ENCODE measurements at regions not wholly inside any gene's neighbourhood (a gene's known extent, or its start where the extent isn't known, plus 50 kb on each side); places are given as distances from the start of the nearest gene placed in this dataset.

- H2AFZ ChIP-seq (ENCODE audit: insufficient read depth, low read depth, low read length, poor library complexity, severe bottlenecking) = no peak overlapping the region
- no peaks in the 10 kb centered on the region for H3K79me2 ChIP-seq (ENCODE audit: insufficient read depth, low read length)
- no peaks in the 10 kb centered on the region for H3K9me3 ChIP-seq (replicated peaks in 1 of 2; ENCODE audit: control insufficient read depth in 1 of 2, insufficient read depth in 1 of 2, low read length in 2 of 2)
- no peaks in the 10 kb centered on the region for H3K27me3 ChIP-seq (ENCODE audit: control insufficient read depth in 2 of 2, insufficient read depth in 2 of 2, low read length in 2 of 2)
- 92% methylated on average over 5 of the region's 10 CpGs for WGBS (ENCODE audit: insufficient coverage)
- H3K27ac ChIP-seq (ENCODE audit: low read depth in 1 of 2, low read length in 2 of 2) = no peak overlapping the region
- DNase-seq = no peak
- Mint-ChIP-seq H3K9me3 (peaks cover 0 to 13% (median 2%) of the 10 kb centered on the region in 7 donors), H3K27ac (no peak overlapping the region), H3K27me3 (ENCODE audit: low read depth in 3 of 3) (peaks cover 0 to 6% (median 3%) of the 10 kb centered on the region in 3 donors), H3K36me3 (no peaks in the 10 kb centered on the region), H3K4me3 (no peak overlapping the region), H3K4me1 (peaks cover 2% of the 10 kb centered on the region)
- no peak for TF ChIP-seq CTCF (IDR thresholded peaks at IDR 0.05)
- intact Hi-C loops (cut with micrococcal nuclease) = no loop called here
- H4K20me1 ChIP-seq (ENCODE audit: insufficient read depth, low read length) = no peaks in the 10 kb centered on the region
- no peaks in the 10 kb centered on the region for H3K36me3 ChIP-seq (replicated peaks in 1 of 2; ENCODE audit: control insufficient read depth in 1 of 2, insufficient read depth in 2 of 2, low read length in 2 of 2)
- no peak overlapping the region for H3K9ac ChIP-seq (ENCODE audit: insufficient read depth, low read length, poor library complexity, severe bottlenecking)
- H3K4me2 ChIP-seq (replicated peaks; ENCODE audit: extremely low read depth, low read length, poor library complexity, severe bottlenecking) = no peak overlapping the region
- no peak overlapping the region for H3K4me3 ChIP-seq (replicated peaks in 1 of 3; ENCODE audit: low read depth in 2 of 3, low read length in 3 of 3)
- no peaks in the 10 kb centered on the region for H3K4me1 ChIP-seq (ENCODE audit: control insufficient read depth in 1 of 2, insufficient read depth in 2 of 2, low read length in 2 of 2)
Observed at GRCh38 chr10:43760514-43760913, 111.8 kb upstream of the ZNF32 start.

DNA sequence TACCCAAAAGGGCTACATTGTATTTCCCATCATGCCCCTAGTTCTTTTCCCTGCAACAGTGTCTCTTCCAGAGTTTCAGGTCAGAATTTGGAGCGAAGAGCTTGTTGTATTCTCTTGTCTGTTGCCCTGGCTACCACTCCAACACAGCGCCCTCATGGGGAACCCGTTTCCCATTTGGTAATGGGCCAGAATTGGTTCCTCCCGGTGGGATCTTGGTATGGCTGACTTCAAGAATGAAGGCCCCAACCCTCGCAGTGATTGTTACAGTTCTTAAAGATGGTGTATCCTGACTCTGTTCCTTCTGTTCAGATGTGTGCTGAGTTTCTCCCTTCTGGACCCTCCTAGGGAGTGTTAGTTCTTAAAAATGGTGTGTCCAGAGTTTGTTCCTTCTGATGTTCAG, 110.5 kb upstream of the ZNF32 start:
- Histone ChIP-seq H4K20me1 (ENCODE audit: insufficient read depth, low read length) (no peaks in the 10 kb centered on the region), H2AFZ (ENCODE audit: insufficient read depth, low read depth, low read length, poor library complexity, severe bottlenecking) (no peak overlapping the region), H3K27me3 (ENCODE audit: control insufficient read depth in 2 of 2, insufficient read depth in 2 of 2, low read length in 2 of 2) (no peaks in the 10 kb centered on the region), H3K9ac (ENCODE audit: insufficient read depth, low read length, poor library complexity, severe bottlenecking) (no peak overlapping the region), H3K36me3 (replicated peaks in 1 of 2; ENCODE audit: control insufficient read depth in 1 of 2, insufficient read depth in 2 of 2, low read length in 2 of 2) (no peaks in the 10 kb centered on the region), H3K4me2 (replicated peaks; ENCODE audit: extremely low read depth, low read length, poor library complexity, severe bottlenecking) (no peak overlapping the region), H3K27ac (ENCODE audit: low read depth in 1 of 2, low read length in 2 of 2) (no peak overlapping the region), H3K4me3 (replicated peaks in 1 of 3; ENCODE audit: low read depth in 2 of 3, low read length in 3 of 3) (no peak overlapping the region), H3K79me2 (ENCODE audit: insufficient read depth, low read length) (no peaks in the 10 kb centered on the region), H3K9me3 (replicated peaks in 1 of 2; ENCODE audit: control insufficient read depth in 1 of 2, insufficient read depth in 1 of 2, low read length in 2 of 2) (no peaks in the 10 kb centered on the region), H3K4me1 (ENCODE audit: control insufficient read depth in 1 of 2, insufficient read depth in 2 of 2, low read length in 2 of 2) (no peaks in the 10 kb centered on the region)
- no peak overlapping the region for H3K27ac Mint-ChIP-seq
- H3K36me3 Mint-ChIP-seq = no peaks in the 10 kb centered on the region
- no peak overlapping the region for H3K4me3 Mint-ChIP-seq
- peaks cover 0 to 12% (median 0%) of the 10 kb centered on the region in 7 donors for H3K9me3 Mint-ChIP-seq
- H3K27me3 Mint-ChIP-seq (ENCODE audit: low read depth in 3 of 3) = peaks cover 0 to 6% (median 2%) of the 10 kb centered on the region in 3 donors
- DNase-seq = no peak
- intact Hi-C loops (cut with micrococcal nuclease) = no loop called here
- TF ChIP-seq CTCF (IDR thresholded peaks at IDR 0.05) = no peak
- H3K4me1 Mint-ChIP-seq = peaks cover 2% of the 10 kb centered on the region
- WGBS (ENCODE audit: insufficient coverage) = 80% methylated on average over 2 of the region's 5 CpGs
